Uterus (tissue), 3 donors: ENCODE measurements at regions not wholly inside any gene's neighbourhood (a gene's known extent, or its start where the extent isn't known, plus 50 kb on each side); places are given as distances from the start of the nearest gene placed in this dataset.

Experiments used
- DNase-seq, 2 donors: peaks; one replicate each; pipeline ENCODE4 v3.0.0-alpha.2; 2019 to 2020
- H3K27ac ChIP-seq, 2 donors: fragments of 200-600 bp; sonication (generic); 1 replicate in 1 of 2; 2 replicates in 1 of 2; pipeline ENCODE4 v1.5.1; 2016 to 2018
- H3K27me3 ChIP-seq, 2 donors: fragments of 200-600 bp; sonication (generic); one replicate each; pipeline ENCODE4 v1.5.1; 2018 to 2019; ENCODE audit warnings: control low read depth in 1 of 2
- H3K36me3 ChIP-seq, 2 donors: fragments of 200-600 bp; sonication (generic); one replicate each; pipeline ENCODE4 v1.5.1; 2019; ENCODE audit warnings: control low read depth in 1 of 2
- H3K4me1 ChIP-seq, 2 donors: fragments of 200-600 bp; sonication (generic); one replicate each; pipeline ENCODE4 v1.5.1; 2018 to 2019; ENCODE audit warnings: control low read depth in 1 of 2
- H3K4me3 ChIP-seq, 2 donors: fragments of 200-600 bp; sonication (generic); 1 replicate in 1 of 2; 2 replicates in 1 of 2; pipeline ENCODE4 v1.5.1; 2018 to 2019; ENCODE audit warnings: mild to moderate bottlenecking in 1 of 2
- H3K9me3 ChIP-seq, 2 donors: fragments of 200-600 bp; sonication (generic); one replicate each; pipeline ENCODE4 v1.5.1; 2019; ENCODE audit warnings: control low read depth in 1 of 2
- CTCF ChIP-seq, 4 experiments: fragments of 200-600 bp in 2 of 4; fragments of 450-650 bp in 2 of 4; sonication (generic) in 2 of 4; IDR thresholded peaks; one replicate each; pipeline ENCODE4 v1.5.1; 2016 to 2019; ENCODE audit warnings: antibody characterized with exemption in 4 of 4, mild to moderate bottlenecking in 2 of 4, moderate library complexity in 1 of 4
- POLR2A ChIP-seq, 2 donors: fragments of 450-650 bp; IDR thresholded peaks; one replicate each; pipeline ENCODE4 v1.6.1; 2016; ENCODE audit warnings: antibody characterized with exemption in 2 of 2, mild to moderate bottlenecking in 1 of 2, moderate library complexity in 1 of 2
- intact Hi-C: fragments of 100-400 bp; cut with DNase I; formaldehyde crosslinking; loops from one replicate; pipeline ENCODE4 v1.15.1; 2023; ENCODE audit warnings: low total_unique reads
- donor health status: DM: yes; HTN: yes; CAD: no.

DNA sequence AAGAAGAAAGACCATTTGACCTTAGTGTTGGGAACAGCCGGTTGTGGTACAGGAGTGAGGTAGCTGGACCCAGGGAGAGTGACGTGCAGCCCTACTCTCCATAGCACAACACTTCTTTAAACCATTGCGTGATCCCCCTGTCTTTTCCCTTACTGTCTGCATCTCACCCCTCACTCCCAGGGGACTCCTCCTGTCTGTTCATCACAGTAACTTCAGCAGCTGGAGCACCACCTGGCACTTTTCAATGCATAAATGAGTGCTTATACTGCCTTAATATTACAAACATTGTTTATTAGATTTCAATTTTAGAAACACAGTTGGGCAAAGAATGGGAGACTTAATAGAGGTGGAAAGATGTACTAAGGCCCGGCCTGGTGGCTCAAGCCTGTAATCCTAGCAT lies 285.5 kb downstream of the UQCRFS1 start:
- DNase-seq: no peak
- H3K36me3 ChIP-seq: no peaks in the 10 kb centered on the region
- H3K4me3 ChIP-seq: no peak overlapping the region
- no peaks in the 10 kb centered on the region for H3K9me3 ChIP-seq
- H3K27me3 ChIP-seq: no peaks in the 10 kb centered on the region
- H3K4me1 ChIP-seq: no peaks in the 10 kb centered on the region
- no peak overlapping the region for H3K27ac ChIP-seq
- TF ChIP-seq CTCF (IDR thresholded peaks at IDR 0.05) (no peak), POLR2A (IDR thresholded peaks at IDR 0.05) (no peak)
- intact Hi-C loops: no loop called here

GRCh38 chr19:28920269-28921066 lies 292.5 kb downstream of the UQCRFS1 start:
- H3K4me3 ChIP-seq: no peak overlapping the region
- no peak for DNase-seq
- H3K27ac ChIP-seq: no peak overlapping the region
- no peaks in the 10 kb centered on the region for H3K4me1 ChIP-seq
- no peak for TF ChIP-seq CTCF (IDR thresholded peaks at IDR 0.05)
- no peak for TF ChIP-seq POLR2A (IDR thresholded peaks at IDR 0.05)
- no peaks in the 10 kb centered on the region for H3K9me3 ChIP-seq
- no peaks in the 10 kb centered on the region for H3K36me3 ChIP-seq
- no peaks in the 10 kb centered on the region for H3K27me3 ChIP-seq
- intact Hi-C loops: no loop called here

DNA sequence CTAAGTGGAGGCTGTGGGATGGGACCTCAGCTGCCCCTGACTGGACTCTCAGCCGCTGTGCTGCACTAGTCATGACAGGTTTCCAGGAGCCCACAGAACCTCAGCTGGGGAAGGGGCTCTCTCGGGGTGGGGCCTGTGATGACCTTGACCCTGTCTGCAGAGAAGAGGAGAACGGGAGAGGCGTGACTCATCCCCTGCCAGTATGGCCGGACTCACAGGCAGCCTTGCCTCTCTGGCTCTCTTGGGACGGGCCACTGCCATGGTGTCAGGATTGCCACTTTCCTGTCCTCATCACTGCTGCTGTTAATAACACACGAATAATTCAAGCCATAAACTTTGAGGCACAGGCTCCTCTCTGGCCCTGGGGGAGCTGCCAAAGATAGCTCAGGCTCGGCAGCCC lies 295.3 kb downstream of the UQCRFS1 start:
- no peaks in the 10 kb centered on the region for H3K36me3 ChIP-seq
- DNase-seq: no peak
- intact Hi-C loops: no loop called here
- H3K27ac ChIP-seq: no peak overlapping the region
- H3K4me1 ChIP-seq: no peaks in the 10 kb centered on the region
- no peak for TF ChIP-seq POLR2A (IDR thresholded peaks at IDR 0.05)
- no peak for TF ChIP-seq CTCF (IDR thresholded peaks at IDR 0.05)
- no peaks in the 10 kb centered on the region for H3K27me3 ChIP-seq
- no peaks in the 10 kb centered on the region for H3K9me3 ChIP-seq
- no peak overlapping the region for H3K4me3 ChIP-seq

GRCh38 chr19:28915737-28916460 lies 297.1 kb downstream of the UQCRFS1 start:
- intact Hi-C loops: no loop called here
- TF ChIP-seq POLR2A (IDR thresholded peaks at IDR 0.05) (no peak), CTCF (IDR thresholded peaks at IDR 0.05) (no peak)
- no peak overlapping the region for H3K27ac ChIP-seq

DNA sequence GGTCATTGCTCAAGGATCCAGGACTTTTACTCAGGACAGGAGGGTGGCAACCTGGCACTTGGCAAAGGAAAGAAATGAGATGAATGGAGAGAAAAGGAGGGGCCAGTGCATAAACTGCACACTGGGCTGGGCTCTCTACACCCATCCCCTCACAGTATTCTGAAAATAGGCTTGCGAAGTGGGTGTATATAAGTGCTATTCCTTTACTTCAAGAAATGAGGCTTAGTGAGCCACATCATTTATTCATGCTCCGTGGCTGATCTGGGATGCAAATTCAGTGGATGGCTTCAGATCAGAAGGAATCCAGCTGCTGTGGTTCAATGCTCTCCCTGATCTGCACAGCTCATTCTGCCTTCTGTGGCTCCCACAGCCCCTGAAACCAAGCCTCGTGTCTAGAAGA lies 297.7 kb downstream of the UQCRFS1 start:
- no peak overlapping the region for H3K4me3 ChIP-seq
- H3K9me3 ChIP-seq: no peaks in the 10 kb centered on the region
- no peaks in the 10 kb centered on the region for H3K36me3 ChIP-seq
- H3K27ac ChIP-seq: no peak overlapping the region
- no peak for DNase-seq
- H3K27me3 ChIP-seq: no peaks in the 10 kb centered on the region
- no peaks in the 10 kb centered on the region for H3K4me1 ChIP-seq
- TF ChIP-seq POLR2A (IDR thresholded peaks at IDR 0.05) (no peak), CTCF (IDR thresholded peaks at IDR 0.05) (no peak)
- intact Hi-C loops: no loop called here

More at GRCh38 chr19:28915737-28916460, 297.1 kb downstream of the UQCRFS1 start:
- Histone ChIP-seq H3K9me3 (no peaks in the 10 kb centered on the region), H3K4me3 (no peak overlapping the region), H3K27me3 (no peaks in the 10 kb centered on the region), H3K4me1 (no peaks in the 10 kb centered on the region), H3K36me3 (no peaks in the 10 kb centered on the region)
- no peak for DNase-seq
